ENCODE measurements at regions not wholly inside any gene's neighbourhood (a gene's known extent, or its start where the extent isn't known, plus 50 kb on each side); places are given as distances from the start of the nearest gene placed in this dataset.

DNA sequence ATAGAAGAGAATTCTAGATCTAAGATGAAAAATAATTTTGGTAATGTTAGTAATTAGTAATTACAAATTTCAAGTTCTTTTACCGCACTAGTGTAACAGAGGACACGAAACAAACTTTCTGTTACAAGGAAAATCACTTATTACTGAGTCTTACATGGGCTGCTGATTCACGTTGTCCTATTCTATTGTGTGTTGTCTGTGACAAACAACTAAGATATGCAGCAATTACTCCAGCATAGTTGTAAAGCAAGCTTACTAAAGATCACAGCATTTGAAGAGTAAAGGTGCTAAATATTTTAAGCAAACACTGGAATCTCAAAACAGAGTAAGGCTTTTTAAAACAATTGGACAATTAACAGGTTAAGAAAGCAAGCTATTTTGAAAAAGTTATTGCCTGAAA is 502.3 kb downstream of the KCNT2 start:
- TF ChIP-seq EZH2phosphoT487 (IDR thresholded peaks at IDR 0.05; ENCODE audit: borderline replicate concordance), result no peak
- TF ChIP-seq, protein P1, sequence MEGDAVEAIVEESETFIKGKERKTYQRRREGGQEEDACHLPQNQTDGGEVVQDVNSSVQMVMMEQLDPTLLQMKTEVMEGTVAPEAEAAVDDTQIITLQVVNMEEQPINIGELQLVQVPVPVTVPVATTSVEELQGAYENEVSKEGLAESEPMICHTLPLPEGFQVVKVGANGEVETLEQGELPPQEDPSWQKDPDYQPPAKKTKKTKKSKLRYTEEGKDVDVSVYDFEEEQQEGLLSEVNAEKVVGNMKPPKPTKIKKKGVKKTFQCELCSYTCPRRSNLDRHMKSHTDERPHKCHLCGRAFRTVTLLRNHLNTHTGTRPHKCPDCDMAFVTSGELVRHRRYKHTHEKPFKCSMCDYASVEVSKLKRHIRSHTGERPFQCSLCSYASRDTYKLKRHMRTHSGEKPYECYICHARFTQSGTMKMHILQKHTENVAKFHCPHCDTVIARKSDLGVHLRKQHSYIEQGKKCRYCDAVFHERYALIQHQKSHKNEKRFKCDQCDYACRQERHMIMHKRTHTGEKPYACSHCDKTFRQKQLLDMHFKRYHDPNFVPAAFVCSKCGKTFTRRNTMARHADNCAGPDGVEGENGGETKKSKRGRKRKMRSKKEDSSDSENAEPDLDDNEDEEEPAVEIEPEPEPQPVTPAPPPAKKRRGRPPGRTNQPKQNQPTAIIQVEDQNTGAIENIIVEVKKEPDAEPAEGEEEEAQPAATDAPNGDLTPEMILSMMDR (conservative IDR thresholded peaks at IDR 0.05; ENCODE audit: low read length), result no peak
- Histone ChIP-seq H4K20me1 (ENCODE audit: insufficient read depth, low read length, poor library complexity, severe bottlenecking) (no peaks in the 10 kb centered on the region), H3K79me2 (ENCODE audit: insufficient read depth, low read length) (no peaks in the 10 kb centered on the region), H3K4me1 (ENCODE audit: insufficient read depth, low read length, poor library complexity, severe bottlenecking) (no peaks in the 10 kb centered on the region), H3K9ac (ENCODE audit: low read depth, low read length, poor library complexity, severe bottlenecking) (no peak overlapping the region), H3K9me3 (ENCODE audit: insufficient read depth, low read depth, low read length) (peaks cover 9% of the 10 kb centered on the region), H3K4me3 (ENCODE audit: low read length, poor library complexity, severe bottlenecking) (no peak overlapping the region), H2AFZ (ENCODE audit: low read length) (no peak overlapping the region), H3K9me2 (replicated peaks; ENCODE audit: low read depth, low read length) (no peaks in the 10 kb centered on the region), H3K27me3 (ENCODE audit: insufficient read depth, low read length, poor library complexity, severe bottlenecking) (no peaks in the 10 kb centered on the region), H3K4me2 (ENCODE audit: low read depth, low read length, poor library complexity, severe bottlenecking) (no peak overlapping the region), H3F3A (ENCODE audit: low read depth) (no peaks in the 10 kb centered on the region), H3K36me3 (ENCODE audit: insufficient read depth, low read length) (no peaks in the 10 kb centered on the region)

DNA sequence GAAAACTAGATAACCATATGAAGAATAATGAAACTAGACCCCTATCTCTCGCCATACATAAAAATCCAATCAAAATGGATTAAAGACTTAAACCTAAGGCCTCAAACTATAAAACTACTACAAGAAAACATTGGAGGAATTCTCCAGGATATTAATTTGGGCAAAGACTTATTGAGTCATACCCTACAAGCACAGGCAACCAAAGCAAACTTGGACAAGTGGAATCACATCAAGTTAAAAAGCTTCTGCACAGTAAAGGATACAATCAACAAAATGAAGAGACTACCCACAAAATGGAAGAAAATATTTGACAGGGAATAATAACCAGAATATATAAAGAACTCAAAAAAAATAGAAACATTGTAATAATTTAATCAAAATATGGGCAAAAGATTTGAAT is 505.4 kb downstream of the KCNT2 start:
- no peak overlapping the region for H3K4me3 ChIP-seq (ENCODE audit: low read length, poor library complexity, severe bottlenecking)
- no peaks in the 10 kb centered on the region for H3K27me3 ChIP-seq (ENCODE audit: insufficient read depth, low read length, poor library complexity, severe bottlenecking)
- no peaks in the 10 kb centered on the region for H3F3A ChIP-seq (ENCODE audit: low read depth)
- no peak overlapping the region for H3K4me2 ChIP-seq (ENCODE audit: low read depth, low read length, poor library complexity, severe bottlenecking)
- no peaks in the 10 kb centered on the region for H3K4me1 ChIP-seq (ENCODE audit: insufficient read depth, low read length, poor library complexity, severe bottlenecking)
- no peak for TF ChIP-seq EZH2phosphoT487 (IDR thresholded peaks at IDR 0.05; ENCODE audit: borderline replicate concordance)
- TF ChIP-seq, protein P1 (conservative IDR thresholded peaks at IDR 0.05; ENCODE audit: low read length), result no peak
- no peaks in the 10 kb centered on the region for H3K79me2 ChIP-seq (ENCODE audit: insufficient read depth, low read length)
- H2AFZ ChIP-seq (ENCODE audit: low read length), result no peak overlapping the region
- no peaks in the 10 kb centered on the region for H3K9me2 ChIP-seq (replicated peaks; ENCODE audit: low read depth, low read length)
- no peaks in the 10 kb centered on the region for H3K36me3 ChIP-seq (ENCODE audit: insufficient read depth, low read length)
- no peak overlapping the region for H3K9ac ChIP-seq (ENCODE audit: low read depth, low read length, poor library complexity, severe bottlenecking)
- no peaks in the 10 kb centered on the region for H4K20me1 ChIP-seq (ENCODE audit: insufficient read depth, low read length, poor library complexity, severe bottlenecking)
- peaks cover 14% of the 10 kb centered on the region for H3K9me3 ChIP-seq (ENCODE audit: insufficient read depth, low read depth, low read length)

DNA sequence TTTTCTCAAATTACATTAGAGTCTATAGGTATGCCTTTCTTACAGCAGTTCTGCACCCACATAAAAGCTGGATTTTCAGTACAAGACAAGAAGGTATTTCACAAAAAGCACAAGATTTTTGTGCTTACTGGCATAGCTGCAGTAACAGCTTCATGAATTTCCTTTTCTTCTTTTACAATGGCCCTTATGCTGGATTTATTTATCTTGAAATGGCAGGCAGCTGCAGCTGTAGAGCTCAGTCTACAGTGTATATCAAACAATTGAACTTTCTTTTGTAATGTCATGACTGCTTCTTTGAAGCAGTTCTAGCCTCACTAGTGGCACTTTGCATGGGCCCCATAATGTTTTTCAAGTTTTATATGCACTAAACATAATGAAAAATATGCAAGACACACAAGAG is 510.2 kb downstream of the KCNT2 start:
- Histone ChIP-seq H3K4me1 (ENCODE audit: insufficient read depth, low read length, poor library complexity, severe bottlenecking) (no peaks in the 10 kb centered on the region), H3K9me3 (ENCODE audit: insufficient read depth, low read depth, low read length) (peaks cover 14% of the 10 kb centered on the region)
- TF ChIP-seq, protein P1 (conservative IDR thresholded peaks at IDR 0.05; ENCODE audit: low read length), result no peak
- no peak for TF ChIP-seq EZH2phosphoT487 (IDR thresholded peaks at IDR 0.05; ENCODE audit: borderline replicate concordance)

More for the DNA sequence above, 510.2 kb downstream of the KCNT2 start:
- Histone ChIP-seq H3K4me3 (ENCODE audit: low read length, poor library complexity, severe bottlenecking) (no peak overlapping the region), H3K79me2 (ENCODE audit: insufficient read depth, low read length) (no peaks in the 10 kb centered on the region), H3K9me2 (replicated peaks; ENCODE audit: low read depth, low read length) (no peaks in the 10 kb centered on the region), H3K4me2 (ENCODE audit: low read depth, low read length, poor library complexity, severe bottlenecking) (no peak overlapping the region), H3K9ac (ENCODE audit: low read depth, low read length, poor library complexity, severe bottlenecking) (no peak overlapping the region), H4K20me1 (ENCODE audit: insufficient read depth, low read length, poor library complexity, severe bottlenecking) (no peaks in the 10 kb centered on the region), H3F3A (ENCODE audit: low read depth) (no peaks in the 10 kb centered on the region), H3K27me3 (ENCODE audit: insufficient read depth, low read length, poor library complexity, severe bottlenecking) (no peaks in the 10 kb centered on the region), H3K36me3 (ENCODE audit: insufficient read depth, low read length) (no peaks in the 10 kb centered on the region), H2AFZ (ENCODE audit: low read length) (no peak overlapping the region)

Data from Loucy (cell line).